NB4 (cell line): ENCODE measurements at regions not wholly inside any gene's neighbourhood (a gene's known extent, or its start where the extent isn't known, plus 50 kb on each side); places are given as distances from the start of the nearest gene placed in this dataset.

Source experiments
- CTCF ChIP-seq: IDR thresholded peaks from one replicate; pipeline ENCODE4 v1.5.1; 2012; ENCODE audit warnings: low read depth, low read length
- MAX ChIP-seq: IDR thresholded peaks from 2 replicates; pipeline ENCODE4 v1.6.1; 2011; ENCODE audit warnings: low read depth, low read length

GRCh38 chr21:26698416-26698815 lies 125.3 kb upstream of the CYYR1 start:
- TF ChIP-seq CTCF (no peak), MAX (no peak)
